ENCODE measurements at regions not wholly inside any gene's neighbourhood (a gene's known extent, or its start where the extent isn't known, plus 50 kb on each side); places are given as distances from the start of the nearest gene placed in this dataset.

GRCh38 chr7:131800008-131800407 lies 243.6 kb upstream of the PODXL start:
- TF ChIP-seq BHLHE40 (IDR thresholded peaks at IDR 0.05; ENCODE audit: borderline replicate concordance), result no peak
- no peak for TF ChIP-seq ARNT (IDR thresholded peaks at IDR 0.05)
- no peak for TF ChIP-seq CTBP1 (IDR thresholded peaks at IDR 0.05; ENCODE audit: borderline replicate concordance)
- TF ChIP-seq FOXA1 (IDR thresholded peaks at IDR 0.05), result no peak
- no peak for TF ChIP-seq L3MBTL2 (conservative IDR thresholded peaks at IDR 0.05)
- no peak for TF ChIP-seq FOXK2 (IDR thresholded peaks at IDR 0.05)
- TF ChIP-seq HDGF (IDR thresholded peaks at IDR 0.05; ENCODE audit: borderline replicate concordance), result no peak
- no peak for TF ChIP-seq FOXM1 (IDR thresholded peaks at IDR 0.05; ENCODE audit: borderline replicate concordance)
- TF ChIP-seq SUZ12 (IDR thresholded peaks at IDR 0.05), result no peak
- TF ChIP-seq ZNF384 (IDR thresholded peaks at IDR 0.05), result no peak
- no peak for TF ChIP-seq SP1 (IDR thresholded peaks at IDR 0.05)
- no peak for TF ChIP-seq PKNOX1 (IDR thresholded peaks at IDR 0.05)
- TF ChIP-seq NFRKB (IDR thresholded peaks at IDR 0.05), result no peak
- TF ChIP-seq TARDBP (IDR thresholded peaks at IDR 0.05), result no peak
